ENCODE measurements at regions not wholly inside any gene's neighbourhood (a gene's known extent, or its start where the extent isn't known, plus 50 kb on each side); places are given as distances from the start of the nearest gene placed in this dataset.

- TF ChIP-seq CTCF (conservative IDR thresholded peaks at IDR 0.05): no peak
- TF ChIP-seq EZH2 (IDR thresholded peaks at IDR 0.05; ENCODE audit: low read depth): no peak
Observed at GRCh38 chr14:22489957-22490950, 98.8 kb downstream of the DAD1 start.

Measured in PC-9 (cell line).